HUDEP-2 (cell line): ENCODE measurements at regions not wholly inside any gene's neighbourhood (a gene's known extent, or its start where the extent isn't known, plus 50 kb on each side); places are given as distances from the start of the nearest gene placed in this dataset.
A peak's percentile ranks its signal among the peaks of the same experiment; 100 is the strongest.
"Not testable (repeated sequence)": the region's sequence is repeated elsewhere in the genome, so short reads cannot be mapped to it uniquely, and the experiment has no call there.

ENCODE experiments used
- DNase-seq, 76 experiments: peaks; one replicate each; lab custom pipeline; 2025; ENCODE audit not compliant: unreplicated experiment in 76 of 76; lab: John Stamatoyannopoulos, UW

GRCh38 chr6:834190-834589 is 141.3 kb upstream of the EXOC2 start:
- no peak for DNase-seq

- DNase-seq = not testable (repeated sequence)
These were observed 139.9 kb upstream of the EXOC2 start for GRCh38 chr6:832804-833203.

DNA sequence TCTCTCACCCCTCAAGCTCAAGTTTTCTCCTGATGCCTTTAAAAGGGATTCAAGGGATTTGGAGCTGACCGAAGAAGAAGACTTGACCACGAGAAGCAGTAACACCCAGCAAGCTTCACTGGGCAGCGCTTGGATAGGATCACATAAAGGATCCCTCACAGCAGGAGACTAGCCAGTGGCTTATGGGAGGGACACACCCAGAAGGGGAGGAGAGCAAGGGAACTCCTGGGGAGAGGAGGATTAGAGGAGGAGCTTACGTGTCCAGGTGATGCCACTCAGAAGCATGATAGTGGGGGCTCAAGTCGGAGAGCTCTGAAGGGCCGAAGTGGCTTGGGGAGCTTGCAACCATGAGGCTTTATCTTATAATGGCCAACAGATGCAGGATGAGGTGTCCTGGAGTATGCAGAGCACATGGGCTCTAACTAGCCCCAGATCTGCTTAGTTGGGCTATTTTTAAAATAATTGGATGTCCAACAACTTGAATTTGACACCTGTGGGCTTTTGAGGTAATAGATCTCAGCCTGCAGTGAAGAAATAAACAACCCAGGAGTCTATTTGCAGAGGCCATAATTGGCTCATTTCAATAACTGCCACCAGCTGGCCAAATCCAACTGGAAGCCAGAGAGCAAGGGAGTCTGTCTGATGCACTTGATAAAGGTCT is 137.9 kb upstream of the EXOC2 start:
- no peak for DNase-seq

GRCh38 chr6:829656-830055 is 136.7 kb upstream of the EXOC2 start:
- no peak for DNase-seq

- DNase-seq = no peak
These were observed 134.5 kb upstream of the EXOC2 start for GRCh38 chr6:827431-827830.

DNA sequence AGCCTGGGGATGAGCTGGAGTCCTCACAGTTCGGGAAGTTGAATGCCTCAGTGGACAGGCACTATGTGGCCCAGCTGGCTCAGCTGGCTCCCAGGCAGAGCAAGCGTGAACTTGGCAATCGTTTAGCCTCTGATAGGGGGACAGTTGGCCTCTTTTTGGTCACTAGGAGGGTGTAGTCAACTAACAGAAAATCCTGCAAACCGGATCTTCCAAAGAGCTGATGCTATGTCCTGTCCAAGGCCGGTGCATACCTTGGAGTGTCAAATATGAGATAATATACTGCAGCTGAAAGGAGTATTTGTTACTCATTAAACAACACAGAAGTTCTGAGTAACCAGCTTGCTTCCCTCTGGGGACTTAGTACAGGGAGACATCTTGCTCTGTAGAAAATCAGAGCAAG is 126.2 kb upstream of the EXOC2 start:
- DNase-seq = no peak

- no peak for DNase-seq
These were observed 125.3 kb upstream of the EXOC2 start for GRCh38 chr6:818196-818595.

GRCh38 chr6:816510-817084 is 123.7 kb upstream of the EXOC2 start:
- DNase-seq = no peak

DNA sequence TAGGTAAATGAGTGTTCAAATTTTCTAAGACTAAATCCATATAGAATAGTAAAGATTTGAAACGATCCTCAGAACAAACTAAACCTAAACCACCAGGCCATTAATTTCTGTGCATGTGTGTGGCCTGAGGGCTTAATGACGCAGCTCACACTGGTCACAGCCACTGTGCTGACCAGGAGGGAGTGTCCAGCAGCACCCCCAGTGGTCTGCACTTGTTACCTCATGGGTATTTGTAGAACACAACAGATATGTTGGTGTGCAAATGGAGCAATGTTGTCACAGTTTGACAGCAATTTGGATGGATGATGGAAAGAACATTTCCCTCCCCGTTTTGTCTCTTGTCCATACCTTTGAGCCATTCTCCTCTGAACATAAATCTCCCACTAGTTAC is 122.4 kb upstream of the EXOC2 start:
- no peak for DNase-seq

- no peak for DNase-seq
These were observed 121.7 kb upstream of the EXOC2 start for GRCh38 chr6:814378-815347.

GRCh38 chr6:811831-812230 is 118.9 kb upstream of the EXOC2 start:
- no peak for DNase-seq

DNA sequence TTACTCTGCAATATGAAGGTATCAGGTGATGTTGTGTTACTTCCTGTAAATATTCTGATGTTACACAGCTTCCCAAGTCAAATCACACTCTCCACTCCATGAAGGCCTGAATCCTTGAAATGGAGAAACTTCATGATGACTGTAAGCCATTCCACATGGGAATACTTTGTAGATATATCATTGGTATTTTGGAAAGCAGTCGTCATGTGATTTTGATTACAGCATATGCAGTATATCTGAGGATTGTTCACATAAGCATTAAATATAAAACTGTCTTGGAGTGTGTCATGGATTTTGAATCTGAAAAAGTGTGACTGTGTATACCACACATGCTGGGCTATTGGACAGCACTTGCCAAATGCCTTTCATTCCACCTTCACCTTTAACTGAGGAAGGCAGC is 118.3 kb upstream of the EXOC2 start:
- DNase-seq = no peak

DNA sequence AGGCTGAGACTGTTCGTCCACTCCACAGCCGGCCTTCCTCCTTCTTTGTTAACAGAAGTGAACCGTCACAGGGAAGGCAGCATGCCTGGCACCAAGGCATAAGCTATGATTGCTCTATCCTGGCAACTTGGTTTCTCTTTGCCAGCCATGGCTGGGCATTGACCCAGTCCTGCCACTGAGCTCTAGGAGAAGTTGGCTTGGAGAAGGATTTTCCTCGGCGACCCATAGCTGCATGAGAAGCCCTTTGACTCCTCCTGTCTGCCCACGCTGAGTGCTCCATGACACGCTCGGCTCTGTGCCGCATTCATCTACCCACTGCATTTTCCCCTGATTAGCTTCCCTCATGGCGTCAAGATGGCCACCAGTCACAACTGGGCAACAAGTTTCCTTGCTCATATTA is 111.8 kb upstream of the EXOC2 start:
- no peak for DNase-seq

DNA sequence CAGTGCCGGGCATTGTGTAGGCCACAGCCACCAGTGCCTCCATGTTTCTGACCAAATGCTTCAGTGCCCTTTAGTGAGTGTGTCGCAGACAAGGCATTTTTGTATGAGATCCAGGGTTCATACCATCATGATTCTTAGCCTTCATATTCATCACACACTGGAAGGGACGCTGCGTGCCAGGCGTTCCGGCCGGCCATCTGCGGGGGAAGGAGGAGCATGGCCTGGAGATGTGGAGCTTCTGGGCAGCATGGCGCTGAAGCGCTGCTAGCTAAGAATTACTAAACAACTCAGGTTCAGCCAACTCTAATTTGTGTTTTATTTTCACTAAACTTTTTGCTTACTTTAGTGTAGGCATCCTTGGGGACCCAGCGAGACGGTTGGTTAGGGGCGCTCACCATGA is 111.4 kb upstream of the EXOC2 start:
- DNase-seq = no peak

DNA sequence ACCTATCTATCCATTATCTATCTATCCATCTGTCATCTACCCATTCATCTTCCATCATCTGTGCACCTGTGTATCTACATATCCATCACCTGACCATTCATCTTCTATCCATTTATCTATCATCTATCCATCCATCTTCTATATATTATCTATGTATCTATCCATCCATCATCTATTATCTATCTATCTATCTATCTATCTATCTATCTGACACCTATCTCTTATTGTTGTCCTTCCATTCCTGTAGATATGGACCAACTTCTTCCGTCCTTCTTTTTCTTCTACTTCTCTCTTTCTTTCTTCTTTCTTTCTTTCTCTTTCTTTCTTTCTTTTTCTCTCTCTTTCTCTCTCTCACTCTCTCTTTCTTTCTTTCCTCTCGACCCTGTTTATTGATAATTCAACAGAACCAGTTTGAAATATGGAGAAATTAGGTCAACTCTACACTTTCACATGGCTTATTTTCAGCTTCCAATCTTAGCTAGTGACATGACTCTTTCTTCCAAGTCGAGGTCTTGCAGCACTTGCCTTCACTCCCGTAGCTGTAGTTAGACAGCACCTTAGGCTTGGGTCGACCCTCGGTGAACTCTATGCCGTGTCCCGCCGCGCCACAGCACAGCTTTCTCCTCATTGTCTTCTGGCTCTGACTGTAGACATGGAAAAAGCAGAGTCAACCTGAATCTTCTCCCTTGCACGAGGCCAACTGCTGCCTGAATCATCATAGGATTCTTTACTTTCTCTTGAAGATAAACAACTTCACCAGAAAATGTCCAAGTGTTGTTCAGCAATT is 110.4 kb upstream of the EXOC2 start:
- no peak for DNase-seq

DNA sequence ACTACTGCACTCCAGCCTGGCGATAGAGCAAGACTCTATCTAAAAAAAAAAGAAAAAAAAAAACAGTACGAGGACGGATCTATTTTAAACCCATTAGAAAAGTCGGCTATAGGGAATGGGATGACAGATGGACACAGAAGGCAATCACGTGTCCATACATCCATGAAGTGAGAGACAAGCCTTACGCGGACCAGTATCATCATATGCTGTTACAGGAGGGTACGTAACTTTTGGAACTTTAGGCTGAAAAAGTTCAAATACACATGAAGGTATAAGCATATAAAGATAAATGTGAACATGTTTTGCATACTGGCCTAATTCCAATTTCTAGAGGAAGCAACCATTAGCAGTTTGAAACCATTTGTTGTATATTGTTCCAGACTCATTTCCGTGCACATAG is 109.8 kb upstream of the EXOC2 start:
- no peak for DNase-seq

DNA sequence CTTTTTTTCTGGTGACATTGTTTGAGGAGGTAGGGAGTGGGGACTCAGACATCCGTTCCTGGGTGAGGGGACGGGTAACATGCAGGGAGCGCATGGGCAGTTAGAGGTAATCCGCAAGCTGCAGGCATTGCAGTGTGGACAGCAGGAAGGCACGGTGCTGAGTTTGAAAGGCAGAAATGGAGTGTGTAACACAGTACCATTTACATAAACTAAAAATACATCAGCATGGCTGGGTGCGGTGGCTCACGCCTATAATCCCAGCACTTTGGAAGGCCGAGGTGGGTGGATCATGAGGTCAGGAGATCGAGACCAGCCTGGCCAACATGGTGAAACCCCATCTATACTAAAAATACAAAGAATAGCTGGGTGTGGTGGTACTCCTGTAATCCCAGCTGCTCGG is 109.3 kb upstream of the EXOC2 start:
- DNase-seq = not testable (repeated sequence)

GRCh38 chr6:799769-800168 is 106.8 kb upstream of the EXOC2 start:
- DNase-seq = no peak

DNA sequence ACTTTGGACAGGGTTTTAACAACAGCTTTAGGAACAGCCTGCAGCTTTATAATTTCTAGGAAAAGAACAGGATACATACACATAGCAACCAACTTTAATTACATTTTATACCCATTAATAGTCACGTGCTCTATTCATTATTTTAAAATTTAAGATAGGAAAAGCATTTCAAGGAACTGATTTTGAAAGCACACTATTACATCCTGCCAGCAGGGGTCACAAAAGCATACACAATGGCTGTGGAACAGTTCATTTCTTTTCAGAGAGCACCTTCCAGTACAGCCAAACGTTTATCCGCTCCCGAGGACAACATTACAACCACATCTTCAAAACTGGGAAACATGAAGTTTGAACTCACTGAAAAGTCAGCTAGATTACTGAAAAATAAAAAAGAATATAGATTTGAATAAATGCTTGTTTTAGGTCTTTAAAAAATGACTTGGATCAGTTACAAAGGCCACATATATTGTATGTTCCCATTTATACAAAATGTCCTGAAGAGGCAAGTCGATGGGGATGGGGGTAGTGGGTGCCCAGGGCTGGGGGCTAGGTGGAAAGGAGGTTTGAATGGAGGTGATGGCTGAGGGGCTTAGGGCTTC is 104.6 kb upstream of the EXOC2 start:
- peak in 27 of 76 experiments; percentile 3 to 41 (median 20) for DNase-seq

- DNase-seq = no peak
These were observed 102.2 kb upstream of the EXOC2 start for GRCh38 chr6:795046-795685.
